ENCODE measurements at regions not wholly inside any gene's neighbourhood (a gene's known extent, or its start where the extent isn't known, plus 50 kb on each side); places are given as distances from the start of the nearest gene placed in this dataset.
"Not testable (repeated sequence)": the region's sequence is repeated elsewhere in the genome, so short reads cannot be mapped to it uniquely, and the experiment has no call there.

DNA sequence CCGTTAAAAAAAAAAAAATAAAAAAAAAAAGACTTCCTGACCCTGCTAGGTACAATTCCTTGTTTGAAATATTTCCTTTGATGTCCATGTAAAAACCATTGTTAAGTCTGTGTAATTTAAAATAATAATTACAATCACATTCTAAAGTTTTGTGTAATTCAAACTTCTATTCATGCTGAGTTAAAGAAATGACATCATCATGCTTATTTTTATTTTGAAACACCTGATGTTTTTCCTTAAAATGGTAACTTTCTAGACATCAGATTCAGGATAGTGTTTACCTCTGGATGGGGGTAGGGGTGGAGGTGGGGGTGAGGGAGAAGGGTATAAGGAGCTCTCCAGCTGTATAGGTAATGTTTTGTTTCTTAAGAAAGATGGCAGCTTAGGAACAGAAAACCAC is 92.8 kb downstream of the ADCYAP1 start:
- no peak for DNase-seq

DNA sequence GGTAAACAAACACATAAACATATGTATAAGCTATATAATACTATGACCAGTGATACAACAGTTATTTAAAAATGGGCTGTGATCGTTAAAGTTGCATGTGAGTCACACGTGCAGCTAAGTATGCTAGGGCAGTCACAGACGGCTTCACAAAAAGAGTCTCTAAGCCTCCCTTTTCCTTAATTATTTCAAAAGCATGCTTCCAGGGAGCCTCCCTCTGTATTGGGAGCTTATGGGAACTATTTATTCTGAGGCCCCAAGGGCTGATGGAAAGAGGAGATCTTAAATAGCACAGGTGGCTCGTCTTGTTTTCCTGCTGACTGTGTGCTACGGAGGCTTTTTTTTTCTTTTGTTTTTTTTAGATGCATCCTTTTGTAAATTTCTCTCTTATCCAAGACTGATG is 94.3 kb downstream of the ADCYAP1 start:
- DNase-seq, result no peak

DNA sequence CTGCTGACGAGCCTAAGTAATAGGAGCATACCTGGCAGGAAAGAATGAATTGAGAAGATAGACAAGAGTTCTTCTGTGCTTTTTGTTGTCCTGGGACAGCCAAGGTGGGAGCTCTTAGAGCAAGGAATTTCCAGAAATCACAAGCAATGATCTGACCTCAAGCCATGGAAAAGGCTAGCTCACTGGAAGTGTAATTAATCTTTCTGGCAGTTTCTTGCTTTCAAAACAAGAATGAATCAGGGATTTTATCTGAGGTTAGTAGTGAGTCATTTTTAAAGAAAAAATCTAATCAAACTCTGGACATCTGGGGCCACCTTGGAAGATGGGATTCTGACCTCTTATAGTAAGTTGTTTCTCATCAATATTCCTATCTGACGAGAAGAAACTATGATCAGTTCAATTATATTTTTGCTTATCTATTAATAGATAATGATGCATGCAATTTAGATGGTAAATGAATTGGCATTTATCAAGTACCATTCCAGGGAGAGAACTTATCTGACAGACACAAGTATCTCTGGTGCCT is 98.0 kb downstream of the ADCYAP1 start:
- DNase-seq, result no peak

DNA sequence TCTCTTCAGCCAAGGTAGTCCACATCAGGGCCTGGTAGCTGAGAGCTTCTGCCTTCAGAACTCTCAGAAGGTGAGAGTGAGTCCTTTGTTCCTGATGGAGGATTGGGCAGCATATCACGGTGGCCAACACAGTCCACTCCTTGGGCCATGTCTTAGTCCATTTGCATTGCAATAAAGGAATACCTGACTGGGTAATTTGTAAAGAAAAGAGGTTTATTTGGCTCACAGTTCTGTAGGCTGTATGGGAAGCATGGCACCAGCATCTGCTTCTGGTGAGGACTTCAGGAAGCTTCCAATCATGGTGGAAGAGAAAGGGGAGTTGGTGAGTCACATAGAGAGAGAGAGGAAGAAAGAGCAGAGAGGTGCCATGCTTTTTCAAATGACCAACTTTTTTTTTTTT is 98.8 kb downstream of the ADCYAP1 start:
- no peak for DNase-seq

DNA sequence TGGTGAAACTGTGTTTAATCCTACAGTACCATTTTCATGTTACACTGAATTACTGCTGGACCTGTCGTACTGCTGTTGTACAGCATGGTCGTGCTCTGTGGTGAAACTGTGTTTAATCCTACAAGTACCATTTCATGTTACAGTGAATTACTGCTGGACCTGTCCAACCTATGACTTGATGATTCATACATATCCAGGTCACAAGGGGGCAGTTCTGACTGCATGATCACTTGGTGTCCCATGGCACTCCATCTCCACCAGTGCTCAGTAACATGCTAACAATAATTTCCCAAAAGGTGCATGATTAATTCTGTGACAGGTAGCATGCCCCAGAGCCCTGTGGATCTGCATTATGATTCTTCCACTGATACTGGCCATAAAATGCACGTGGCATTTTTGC is 101.6 kb downstream of the ADCYAP1 start:
- no peak for DNase-seq

DNA sequence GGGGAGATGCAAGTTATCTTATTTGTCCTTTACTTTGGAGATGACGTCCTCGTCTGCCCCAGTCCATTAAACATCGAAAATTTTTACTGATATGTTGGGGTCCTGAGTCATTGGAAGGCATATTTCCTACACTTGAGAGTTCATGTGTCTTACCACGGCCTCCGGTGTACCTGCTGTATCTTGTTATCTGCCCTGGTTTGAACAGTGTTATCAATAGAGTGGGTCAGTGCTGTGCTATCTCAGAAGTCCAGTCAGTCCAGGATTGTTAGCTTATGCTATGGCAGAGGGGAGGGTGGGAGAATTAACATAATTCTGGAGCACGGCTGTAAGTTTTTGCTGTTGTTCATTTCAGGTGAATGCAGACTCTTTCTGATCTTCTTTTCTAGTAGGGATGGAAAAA is 102.3 kb downstream of the ADCYAP1 start:
- no peak for DNase-seq

DNA sequence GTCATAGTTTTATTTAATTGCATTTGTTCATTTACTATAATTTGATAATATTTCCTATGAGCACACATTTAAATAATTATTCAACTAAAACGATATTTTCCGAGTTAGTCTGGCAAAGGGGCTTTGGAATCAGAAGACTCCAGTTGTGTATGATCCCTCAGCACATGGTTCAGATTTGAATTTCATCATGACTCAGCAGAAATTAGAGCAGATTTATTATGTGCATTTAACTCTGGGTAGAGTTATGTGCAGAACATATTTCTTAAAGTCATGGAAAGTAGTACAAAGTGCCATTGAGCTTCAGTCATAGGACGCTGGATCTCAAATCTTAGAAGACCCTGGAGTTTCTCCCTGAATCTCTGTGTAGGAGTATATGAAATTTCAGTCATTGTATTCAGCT is 106.7 kb downstream of the ADCYAP1 start:
- no peak for DNase-seq

DNA sequence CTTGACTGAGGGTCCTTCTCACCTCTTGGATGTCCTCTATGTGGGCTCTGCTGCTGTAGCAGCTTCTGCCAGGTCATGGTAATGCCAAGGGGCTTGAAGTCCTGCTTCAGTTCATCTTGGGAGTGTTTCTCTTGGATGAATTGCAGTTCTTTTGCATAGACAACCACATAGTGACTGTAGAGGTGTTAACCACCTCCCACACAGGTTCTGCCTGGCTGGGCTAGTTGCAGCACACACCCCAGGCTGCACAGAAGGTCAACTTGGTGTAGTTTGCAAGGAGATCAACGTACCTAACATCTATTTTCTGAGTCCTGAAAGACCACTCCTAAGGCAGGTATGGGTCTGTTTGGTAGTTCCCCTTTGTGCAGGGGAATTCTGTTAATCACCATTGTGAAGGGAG is 108.1 kb downstream of the ADCYAP1 start:
- DNase-seq, result no peak

DNA sequence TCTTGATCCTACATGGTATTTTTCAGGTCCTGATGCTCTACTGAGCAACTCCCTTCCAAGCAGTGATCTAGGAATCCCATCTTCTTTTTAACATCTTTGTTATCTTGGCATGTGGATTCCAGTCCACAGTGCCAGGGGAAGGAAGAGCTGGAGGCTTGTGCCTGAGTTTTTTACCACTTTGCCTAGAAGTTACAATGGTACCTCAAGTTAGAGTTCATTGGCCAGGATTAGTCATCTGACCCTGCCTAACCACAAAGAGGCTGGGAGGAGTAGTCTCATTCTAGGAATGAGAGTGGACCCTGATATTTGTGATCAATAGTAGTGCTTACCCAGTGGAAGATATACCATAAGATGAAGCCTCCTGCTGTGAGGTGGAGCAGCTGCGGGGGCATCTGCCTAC is 109.3 kb downstream of the ADCYAP1 start:
- no peak for DNase-seq

DNA sequence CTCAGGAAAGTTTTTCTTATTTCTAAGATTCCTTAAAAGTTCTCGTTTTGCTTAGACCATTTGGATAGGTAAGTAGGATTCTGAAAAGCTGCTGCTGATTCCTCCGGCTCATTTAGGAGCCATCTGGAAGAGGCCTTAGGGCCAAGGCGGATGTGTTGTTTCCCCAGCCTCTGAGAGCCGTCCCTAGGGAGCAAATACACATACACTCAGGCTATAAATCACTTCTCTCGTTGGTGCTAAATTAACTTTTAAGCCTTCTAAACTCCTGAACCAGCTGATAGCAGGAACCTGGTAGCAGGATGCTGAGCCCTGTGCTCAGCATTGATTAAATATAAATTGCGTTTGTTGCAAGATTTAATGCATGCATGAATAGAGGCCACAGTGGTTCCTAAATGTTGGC is 109.8 kb downstream of the ADCYAP1 start:
- DNase-seq, result no peak

DNA sequence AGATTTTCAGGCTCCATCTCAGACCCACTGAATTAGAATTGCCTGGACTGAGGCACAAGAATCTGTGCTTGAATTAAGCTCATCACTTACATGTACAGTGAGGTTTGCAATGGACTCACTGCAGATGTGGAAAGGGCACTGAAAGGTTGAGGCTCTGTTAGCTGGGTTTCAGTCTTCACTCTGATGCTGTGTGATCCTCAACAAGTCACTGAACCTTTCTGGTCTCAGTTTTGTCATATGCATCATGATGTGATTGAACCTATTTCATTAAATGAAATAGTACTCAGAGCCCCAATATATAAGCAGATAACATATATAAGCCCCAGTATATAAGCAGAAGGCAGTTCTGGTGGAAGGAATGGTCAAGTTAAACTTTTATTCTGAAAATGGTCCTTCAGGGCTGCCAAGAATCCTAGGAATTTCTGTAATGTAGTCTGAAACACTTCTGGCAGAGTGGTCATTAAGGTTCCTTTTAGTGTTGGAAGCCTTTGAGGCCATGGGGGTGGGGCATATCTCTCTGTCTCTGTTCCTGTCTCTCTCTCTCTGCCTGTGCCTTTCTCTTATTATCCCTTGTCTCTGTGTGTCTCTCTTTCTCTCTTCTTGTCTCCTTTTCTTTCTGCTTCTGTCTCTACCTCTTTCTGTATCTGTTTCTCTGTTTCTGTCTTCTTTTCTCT is 110.4 kb downstream of the ADCYAP1 start:
- DNase-seq, result no peak

DNA sequence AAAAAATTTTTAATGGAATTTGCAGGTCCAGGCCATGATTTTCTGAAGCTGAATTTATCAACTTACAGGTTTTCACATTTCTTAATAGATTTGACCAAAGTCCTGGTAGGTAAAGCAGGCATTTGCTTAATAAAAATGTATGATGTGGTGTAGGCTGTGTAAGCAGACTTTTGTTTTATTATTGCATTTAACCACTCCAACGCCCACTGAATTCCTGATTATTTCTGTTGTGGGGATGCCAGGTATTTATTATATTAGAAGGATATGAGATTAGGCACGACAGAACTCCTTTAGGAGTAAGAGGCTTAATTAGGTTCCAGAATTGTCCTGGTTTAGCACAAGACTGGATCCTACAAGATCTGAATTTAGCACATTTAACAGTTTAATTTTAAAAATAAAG is 111.1 kb downstream of the ADCYAP1 start:
- no peak for DNase-seq

DNA sequence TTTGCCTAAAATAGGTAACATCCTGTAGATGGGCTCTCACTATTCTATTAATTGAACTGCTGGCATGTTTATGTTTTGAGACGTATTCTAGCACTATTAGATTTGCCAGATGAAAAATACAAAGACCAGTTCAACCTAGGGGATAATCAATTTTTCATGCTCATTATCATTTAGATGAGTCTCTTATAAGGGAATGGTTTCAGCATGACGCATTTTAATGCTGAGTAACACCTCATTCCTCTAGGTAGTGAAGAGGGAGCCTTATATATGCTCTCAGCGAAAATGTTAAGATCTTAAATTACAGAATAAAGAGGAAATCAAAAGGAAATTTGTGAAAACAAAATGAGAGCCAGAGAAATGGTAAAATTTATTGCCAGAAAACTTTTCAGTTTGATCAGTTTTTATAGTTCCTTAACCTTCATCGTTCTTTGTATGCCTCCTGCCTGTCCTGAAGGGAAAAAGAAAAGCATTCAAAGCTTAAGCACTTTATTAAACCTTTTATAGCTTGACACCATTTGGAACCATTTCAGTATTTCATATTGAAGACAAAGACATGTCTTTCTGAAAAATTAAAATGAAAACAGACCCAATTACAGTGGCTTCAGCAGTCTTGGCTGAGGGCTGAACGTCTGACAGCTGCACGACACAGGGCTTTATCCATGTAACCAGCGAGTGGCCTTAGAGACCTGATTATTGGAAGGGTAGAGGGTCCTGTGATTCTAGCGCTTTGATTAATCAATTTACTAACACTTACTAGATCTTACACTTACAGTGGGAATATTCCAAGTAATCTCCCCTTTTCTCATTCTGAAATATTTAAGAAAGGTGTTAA is 112.8 kb downstream of the ADCYAP1 start:
- DNase-seq, result no peak

DNA sequence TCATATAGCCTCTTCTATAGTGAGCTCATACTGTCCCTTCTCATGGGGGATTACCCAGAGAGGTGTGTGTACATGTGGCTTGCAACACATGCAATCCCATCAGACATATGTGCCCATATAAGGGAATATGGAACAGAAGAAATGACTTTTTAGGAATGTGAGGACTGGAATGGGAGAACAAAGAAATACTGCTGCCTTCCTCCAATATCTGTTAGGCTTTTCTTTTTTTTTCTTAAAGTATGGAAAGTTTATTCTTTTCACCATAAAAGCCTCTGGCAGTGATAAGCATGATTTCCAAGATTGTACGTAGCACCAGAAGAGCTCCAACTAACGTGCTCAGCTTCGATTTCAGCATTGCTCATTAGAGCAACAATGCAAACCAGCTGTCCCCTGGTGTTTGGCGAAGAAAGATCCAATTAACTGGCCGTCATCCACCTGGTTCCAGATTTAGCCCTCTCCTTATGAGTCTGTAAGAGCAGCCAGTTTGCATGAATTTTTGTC is 113.6 kb downstream of the ADCYAP1 start:
- DNase-seq, result no peak

DNA sequence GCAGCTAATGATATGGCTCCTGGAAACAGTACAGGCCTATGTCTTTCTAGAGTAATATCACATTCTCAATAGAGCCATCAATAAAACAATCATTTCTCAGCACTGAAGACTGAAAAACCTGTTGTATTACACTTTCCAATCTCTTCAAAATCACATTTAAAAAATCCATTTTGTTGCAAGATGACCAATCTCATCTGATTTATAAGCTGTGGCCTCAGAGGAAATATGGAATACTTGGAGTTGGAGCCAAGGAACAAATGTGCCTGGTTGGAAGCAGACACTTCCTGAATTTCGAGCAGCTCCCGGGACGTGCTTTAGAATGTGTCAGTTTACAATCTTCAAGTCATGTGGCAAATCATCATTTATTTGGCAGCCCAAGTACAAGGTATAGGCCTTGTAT is 114.5 kb downstream of the ADCYAP1 start:
- no peak for DNase-seq

DNA sequence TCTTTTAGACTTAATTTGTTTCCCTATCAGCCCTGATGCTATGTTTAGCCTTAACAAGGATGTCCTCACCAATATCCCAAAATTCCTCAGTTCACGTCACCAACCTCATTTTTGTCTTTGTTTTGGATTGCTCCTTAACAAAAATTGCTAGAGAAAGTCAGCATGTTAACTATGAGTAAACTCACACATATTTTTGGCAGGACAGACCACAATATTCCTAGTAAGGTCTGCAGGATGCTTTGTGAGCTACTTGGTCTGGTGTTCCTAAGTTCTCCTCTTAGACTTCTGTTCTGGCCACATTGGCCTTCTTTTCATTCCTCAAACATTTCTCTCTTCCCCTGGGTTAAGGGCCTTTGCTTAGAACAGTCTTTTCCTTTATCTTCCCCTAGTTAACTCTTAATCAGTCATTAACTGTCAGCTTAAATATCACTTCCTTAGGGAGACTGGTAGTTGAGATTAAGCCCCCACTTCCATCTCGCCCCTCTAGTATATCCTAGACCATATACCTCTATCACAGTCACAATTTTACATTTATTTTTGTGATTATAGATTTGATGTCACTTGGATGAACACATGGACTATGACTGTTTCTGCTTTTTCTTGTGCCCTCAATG is 116.2 kb downstream of the ADCYAP1 start:
- DNase-seq, result no peak

DNA sequence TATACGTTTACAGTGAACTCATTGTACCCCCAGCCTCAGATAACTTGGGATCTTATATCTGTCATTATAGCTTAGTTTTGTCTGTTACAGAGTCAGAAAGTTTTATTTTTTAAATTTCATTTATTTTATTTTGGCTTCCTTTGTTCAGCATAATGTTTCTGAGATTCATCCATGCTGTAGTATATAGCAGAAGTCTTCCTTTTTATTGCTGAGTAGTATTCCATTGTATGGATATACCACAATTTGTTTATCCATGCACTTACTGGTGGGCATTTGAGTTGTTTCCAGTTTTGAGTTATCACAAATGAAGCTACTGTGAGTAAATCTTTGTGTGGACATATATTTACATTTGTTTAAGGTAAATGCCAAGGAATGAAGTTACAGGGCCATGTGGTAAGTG is 122.3 kb downstream of the ADCYAP1 start:
- DNase-seq, result no peak

DNA sequence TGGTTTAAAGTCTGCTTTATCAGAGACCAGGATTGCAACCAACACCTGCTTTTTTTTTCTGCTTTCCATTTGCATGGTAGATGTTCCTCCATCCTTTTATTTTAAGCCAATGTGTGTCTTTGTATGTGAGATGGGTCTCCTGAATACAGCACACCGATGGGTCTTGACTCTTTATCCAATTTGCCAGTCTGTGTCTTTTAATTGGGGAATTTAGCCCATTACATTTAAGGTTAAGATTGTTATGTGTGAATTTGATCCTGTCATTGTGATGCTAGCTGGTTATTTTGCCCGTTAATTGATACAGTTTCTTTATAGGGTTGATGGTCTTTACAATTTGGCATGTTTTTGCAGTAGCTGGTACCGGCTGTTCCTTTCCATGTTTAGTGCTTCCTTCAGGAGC is 128.4 kb downstream of the ADCYAP1 start:
- DNase-seq, result not testable (repeated sequence)

DNA sequence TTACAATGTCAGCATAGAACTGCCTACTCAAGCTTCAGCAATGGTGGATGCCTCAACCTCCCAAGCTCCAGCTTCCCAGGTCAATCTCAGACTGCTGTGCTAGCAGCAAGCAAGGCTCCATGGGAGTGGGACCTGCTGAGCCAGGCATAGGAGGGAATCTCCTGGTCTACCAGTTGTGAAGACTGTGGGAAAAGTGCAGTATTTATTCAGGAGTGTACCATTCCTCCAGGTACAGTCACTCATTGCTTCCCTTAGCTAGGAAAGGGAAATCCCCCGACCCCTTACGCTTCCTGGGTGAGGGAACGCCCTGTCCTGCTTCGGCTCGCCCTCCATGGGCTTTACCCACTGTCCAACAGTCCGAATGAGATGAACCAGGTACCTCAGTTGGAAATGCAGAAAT is 130.3 kb downstream of the ADCYAP1 start:
- DNase-seq, result no peak

DNA sequence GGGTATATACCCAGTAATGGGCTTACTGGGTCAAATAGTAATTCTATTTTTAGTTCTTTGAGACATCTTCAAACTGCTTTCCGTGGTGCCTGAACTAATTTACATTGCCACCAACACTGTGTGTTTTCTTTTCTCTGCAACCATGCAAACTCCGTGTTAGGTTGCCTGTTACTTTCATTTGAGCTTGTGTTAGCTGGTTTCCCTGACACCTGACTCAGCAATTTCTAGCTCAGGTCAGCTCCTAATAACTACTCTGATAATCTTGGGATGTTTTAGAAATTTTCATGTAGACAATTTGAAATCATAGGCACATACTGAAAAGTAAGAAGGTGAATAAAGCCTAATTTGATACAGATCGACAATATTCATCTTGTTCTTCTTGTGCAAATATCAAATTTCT is 132.3 kb downstream of the ADCYAP1 start:
- DNase-seq, result no peak

DNA sequence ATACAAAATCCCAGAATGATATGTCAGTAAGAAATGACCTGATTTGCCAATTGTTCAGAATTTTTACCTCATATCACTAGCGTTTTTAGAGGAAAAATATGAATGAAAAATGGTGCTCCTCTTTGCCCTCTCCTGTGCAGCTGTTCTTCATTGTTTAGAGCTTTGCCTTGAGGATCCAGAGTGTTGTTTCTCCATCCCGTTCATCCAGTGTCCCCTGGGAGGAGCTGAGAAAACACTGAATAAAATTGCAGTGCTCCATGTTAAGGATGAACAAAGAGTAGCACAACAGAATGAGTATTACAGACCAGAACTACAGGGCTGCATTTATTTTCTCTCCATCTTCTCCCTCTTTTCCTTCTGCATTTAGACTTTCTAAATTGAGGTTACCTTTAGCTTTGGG is 133.1 kb downstream of the ADCYAP1 start:
- DNase-seq, result no peak

DNA sequence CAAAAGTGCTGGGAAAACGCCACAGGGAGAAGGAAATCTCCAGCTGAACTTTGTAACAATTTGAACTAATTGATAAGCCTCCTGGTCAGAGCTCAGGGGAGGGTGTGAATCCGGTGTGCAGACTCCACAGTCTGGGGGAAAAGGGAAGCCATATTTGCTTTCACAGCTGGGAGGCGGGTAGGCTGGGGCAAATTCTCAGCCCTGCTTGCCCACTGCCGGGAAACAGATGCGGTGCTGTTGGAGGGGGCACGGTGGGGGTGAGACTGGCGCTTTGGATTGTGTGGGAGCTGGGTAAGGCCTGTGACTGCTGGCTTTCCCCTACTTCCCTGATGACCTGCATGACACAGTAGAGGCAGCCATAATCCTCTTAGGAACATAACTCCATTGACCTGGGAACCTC is 134.8 kb downstream of the ADCYAP1 start:
- no peak for DNase-seq

DNA sequence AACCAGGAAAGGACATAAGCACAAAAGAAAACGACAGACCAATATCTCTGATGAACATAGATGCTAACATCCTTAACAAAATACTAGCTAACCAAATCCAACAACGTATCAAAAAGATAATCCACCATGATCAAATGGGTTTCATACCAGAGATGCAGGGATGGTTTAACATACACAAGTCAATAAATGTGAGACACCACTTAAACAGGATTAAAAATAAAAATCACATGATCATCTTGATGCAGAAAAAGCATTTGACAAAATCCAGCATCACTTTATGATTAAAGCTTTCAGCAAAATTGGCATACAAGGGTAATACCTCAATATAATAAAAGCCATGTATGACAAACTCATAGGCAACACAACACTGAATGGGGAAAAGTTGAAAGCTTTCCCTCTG is 138.4 kb downstream of the ADCYAP1 start:
- not testable (repeated sequence) for DNase-seq

DNA sequence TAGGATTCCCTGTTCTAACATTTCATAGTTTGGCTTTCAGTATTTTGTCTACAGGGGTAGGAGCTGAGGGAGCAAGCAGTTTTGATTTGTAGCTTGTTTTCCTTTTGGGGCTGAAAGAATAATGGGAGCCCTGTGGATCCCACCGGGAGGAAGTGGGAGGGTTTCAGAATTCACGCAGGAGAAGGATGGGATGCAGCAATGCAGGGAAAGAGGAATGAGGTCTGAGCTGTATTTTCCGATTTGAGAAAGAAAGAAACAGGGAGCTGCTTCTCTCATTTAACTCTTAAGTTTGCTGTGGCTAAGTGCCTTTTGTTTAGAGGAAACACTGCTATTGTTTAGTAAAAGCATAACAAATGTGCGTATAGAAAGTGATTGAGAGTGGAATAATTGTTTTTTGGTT is 141.0 kb downstream of the ADCYAP1 start:
- no peak for DNase-seq
